ENCODE measurements at regions not wholly inside any gene's neighbourhood (a gene's known extent, or its start where the extent isn't known, plus 50 kb on each side); places are given as distances from the start of the nearest gene placed in this dataset.
"Not testable (repeated sequence)": the region's sequence is repeated elsewhere in the genome, so short reads cannot be mapped to it uniquely, and the experiment has no call there.

DNA sequence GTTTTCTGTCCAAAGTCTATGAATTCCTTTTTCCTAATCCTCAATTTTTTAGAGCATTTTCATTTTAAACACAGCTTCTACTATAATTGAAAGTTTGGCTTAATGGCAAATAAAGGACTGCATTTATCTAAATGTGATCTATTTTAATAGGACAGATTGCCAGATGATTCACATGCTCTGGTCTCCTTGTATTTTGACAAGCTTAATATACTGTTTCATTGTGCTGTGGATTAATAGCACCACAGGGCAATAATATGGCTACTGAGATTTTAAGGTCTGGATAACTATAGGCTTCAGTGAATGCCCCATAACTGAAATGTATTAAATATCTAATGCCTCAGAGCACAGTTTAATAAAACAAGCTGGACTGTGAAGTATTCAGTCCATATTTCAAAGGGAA, 1362.8 kb downstream of the XPNPEP1 start:
- DNase-seq (ENCODE audit: low read depth in 6 of 9, low spot score in 9 of 9) = no peak
- Histone ChIP-seq H3K4me1 (ENCODE audit: control insufficient read depth in 2 of 2, insufficient read depth in 2 of 2, low read length in 2 of 2) (no peaks in the 10 kb centered on the region), H3K9me3 (ENCODE audit: control insufficient read depth in 2 of 2, insufficient read depth in 1 of 2, low read length in 1 of 2) (no peaks in the 10 kb centered on the region), H3K27me3 (ENCODE audit: control insufficient read depth in 2 of 2, insufficient read depth in 1 of 2, low read length in 1 of 2) (no peaks in the 10 kb centered on the region), H3K4me3 (ENCODE audit: low read length in 2 of 2) (no peak overlapping the region), H3K27ac (ENCODE audit: low read depth in 1 of 2, low read length in 1 of 2) (no peak overlapping the region), H3K36me3 (ENCODE audit: control insufficient read depth in 2 of 2, insufficient read depth in 2 of 2, low read length in 1 of 2) (no peaks in the 10 kb centered on the region)

DNA sequence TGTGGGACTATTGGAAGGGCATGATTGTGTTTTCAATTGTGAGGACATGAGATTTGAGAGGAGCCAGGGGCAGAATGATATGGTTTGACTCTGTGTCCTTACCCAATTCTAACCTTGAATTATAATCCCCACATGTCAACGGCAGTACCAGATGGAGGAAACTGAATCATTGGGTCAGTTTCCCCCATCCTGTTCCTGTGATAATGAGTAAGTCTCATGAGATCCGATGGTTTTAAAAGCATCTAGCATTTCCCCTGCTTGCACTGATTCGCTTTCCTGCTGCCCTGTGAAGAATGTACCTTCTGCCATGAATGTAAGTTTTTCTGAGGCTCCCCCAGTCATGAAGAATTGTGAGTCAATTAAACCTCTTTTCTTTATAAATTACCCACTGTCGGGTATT, 1367.1 kb downstream of the XPNPEP1 start:
- no peaks in the 10 kb centered on the region for H3K4me1 ChIP-seq (ENCODE audit: control insufficient read depth in 2 of 2, insufficient read depth in 2 of 2, low read length in 2 of 2)
- no peak for DNase-seq (ENCODE audit: low read depth in 6 of 9, low spot score in 9 of 9)
- H3K4me3 ChIP-seq (ENCODE audit: low read length in 2 of 2) = no peak overlapping the region
- H3K27me3 ChIP-seq (ENCODE audit: control insufficient read depth in 2 of 2, insufficient read depth in 1 of 2, low read length in 1 of 2) = no peaks in the 10 kb centered on the region
- no peak overlapping the region for H3K27ac ChIP-seq (ENCODE audit: low read depth in 1 of 2, low read length in 1 of 2)
- no peaks in the 10 kb centered on the region for H3K36me3 ChIP-seq (ENCODE audit: control insufficient read depth in 2 of 2, insufficient read depth in 2 of 2, low read length in 1 of 2)
- WGBS = 70% methylated on average over 4 of the region's 4 CpGs
- no peaks in the 10 kb centered on the region for H3K9me3 ChIP-seq (ENCODE audit: control insufficient read depth in 2 of 2, insufficient read depth in 1 of 2, low read length in 1 of 2)

DNA sequence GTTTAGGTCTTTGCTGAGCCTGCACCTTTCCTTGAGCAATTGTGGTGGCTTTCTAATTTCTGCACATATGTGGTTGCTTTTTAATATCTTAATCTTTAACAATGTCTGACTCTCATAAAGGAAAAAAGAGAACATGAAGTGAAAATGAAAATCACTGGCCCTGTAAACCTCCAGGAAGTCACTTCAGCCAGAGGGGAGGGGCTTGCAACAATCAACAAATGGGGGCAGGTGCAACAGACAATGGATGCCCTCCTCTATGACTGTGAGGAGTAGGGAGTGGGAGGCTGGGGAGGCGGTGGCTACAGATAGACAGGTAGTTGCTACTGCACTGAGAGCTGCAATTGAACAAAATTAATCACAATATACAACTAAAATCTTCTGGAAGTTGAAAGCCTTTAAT, 1377.4 kb downstream of the XPNPEP1 start:
- 96% methylated on average over 1 of the region's 1 CpG for whole genome bisulfite sequencing
- H3K27ac ChIP-seq (ENCODE audit: low read depth in 1 of 2, low read length in 1 of 2) = no peak overlapping the region

DNA sequence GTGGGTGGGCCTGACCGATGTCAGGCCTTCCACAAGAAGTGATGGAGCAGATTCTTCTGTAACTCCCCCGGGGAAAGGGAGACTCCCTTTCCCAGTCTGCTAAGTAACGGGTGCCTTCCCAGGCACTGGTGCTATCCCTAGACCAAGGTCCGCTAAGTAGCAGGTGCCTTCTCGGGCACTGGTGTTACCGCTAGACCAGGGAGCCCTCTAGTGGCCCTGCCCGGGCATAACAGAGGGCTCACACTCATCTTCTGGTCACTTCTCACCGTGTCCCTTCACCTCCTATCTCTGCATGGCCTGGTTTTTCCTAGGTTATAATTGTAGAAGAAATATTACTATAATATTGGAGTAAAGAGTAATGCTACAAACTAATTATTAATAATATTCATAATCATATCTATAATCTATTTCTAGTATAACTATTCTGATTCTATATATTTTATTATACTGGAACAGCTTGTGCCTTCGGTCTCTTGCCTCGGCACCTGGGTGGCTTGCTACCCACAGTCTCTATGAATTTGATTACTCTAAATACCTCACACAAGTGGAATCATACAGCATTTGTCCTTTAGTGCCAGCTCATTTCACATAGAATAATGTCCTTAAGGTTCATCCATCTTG, 1378.7 kb downstream of the XPNPEP1 start:
- Histone ChIP-seq H3K36me3 (ENCODE audit: control insufficient read depth in 2 of 2, insufficient read depth in 2 of 2, low read length in 1 of 2) (no peaks in the 10 kb centered on the region), H3K4me3 (ENCODE audit: low read length in 2 of 2) (no peak overlapping the region), H3K27ac (ENCODE audit: low read depth in 1 of 2, low read length in 1 of 2) (no peak overlapping the region), H3K27me3 (ENCODE audit: control insufficient read depth in 2 of 2, insufficient read depth in 1 of 2, low read length in 1 of 2) (no peaks in the 10 kb centered on the region), H3K4me1 (ENCODE audit: control insufficient read depth in 2 of 2, insufficient read depth in 2 of 2, low read length in 2 of 2) (no peaks in the 10 kb centered on the region), H3K9me3 (ENCODE audit: control insufficient read depth in 2 of 2, insufficient read depth in 1 of 2, low read length in 1 of 2) (no peaks in the 10 kb centered on the region)
- DNase-seq (ENCODE audit: low read depth in 6 of 9, low spot score in 9 of 9) = peak in 7 of 9 donors; percentile 1 to 39 (median 22)
- WGBS = 35% methylated on average over 10 of the region's 10 CpGs

More for the DNA sequence above, 1377.4 kb downstream of the XPNPEP1 start:
- H3K27me3 ChIP-seq (ENCODE audit: control insufficient read depth in 2 of 2, insufficient read depth in 1 of 2, low read length in 1 of 2) = no peaks in the 10 kb centered on the region
- no peak for DNase-seq (ENCODE audit: low read depth in 6 of 9, low spot score in 9 of 9)
- H3K4me1 ChIP-seq (ENCODE audit: control insufficient read depth in 2 of 2, insufficient read depth in 2 of 2, low read length in 2 of 2) = no peaks in the 10 kb centered on the region
- H3K36me3 ChIP-seq (ENCODE audit: control insufficient read depth in 2 of 2, insufficient read depth in 2 of 2, low read length in 1 of 2) = no peaks in the 10 kb centered on the region
- H3K9me3 ChIP-seq (ENCODE audit: control insufficient read depth in 2 of 2, insufficient read depth in 1 of 2, low read length in 1 of 2) = no peaks in the 10 kb centered on the region
- no peak overlapping the region for H3K4me3 ChIP-seq (ENCODE audit: low read length in 2 of 2)

DNA sequence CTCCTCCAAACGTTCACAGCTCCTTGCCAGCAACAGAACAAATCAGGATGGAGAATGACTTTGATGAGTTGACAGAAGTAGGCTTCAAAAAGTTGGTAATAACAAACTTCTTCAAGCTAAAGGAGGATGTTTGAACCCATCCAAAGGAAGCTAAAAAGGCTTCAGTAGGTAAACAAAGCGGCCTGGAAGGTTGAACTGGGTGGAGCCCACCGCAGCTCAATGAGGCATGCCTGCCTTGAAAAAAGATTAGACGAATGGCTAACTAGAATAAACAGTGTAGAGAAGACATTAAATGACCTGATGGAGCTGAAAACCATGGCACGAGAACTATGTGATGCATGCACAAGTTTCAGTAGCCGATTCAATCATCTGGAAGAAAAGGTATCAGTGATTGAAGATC, 1369.0 kb upstream of the SORCS1 start:
- not testable (repeated sequence) for DNase-seq (ENCODE audit: low read depth in 6 of 9, low spot score in 9 of 9); H3K36me3 ChIP-seq (ENCODE audit: control insufficient read depth in 2 of 2, insufficient read depth in 2 of 2, low read length in 1 of 2)
- 93% methylated on average over 6 of the region's 6 CpGs for WGBS

DNA sequence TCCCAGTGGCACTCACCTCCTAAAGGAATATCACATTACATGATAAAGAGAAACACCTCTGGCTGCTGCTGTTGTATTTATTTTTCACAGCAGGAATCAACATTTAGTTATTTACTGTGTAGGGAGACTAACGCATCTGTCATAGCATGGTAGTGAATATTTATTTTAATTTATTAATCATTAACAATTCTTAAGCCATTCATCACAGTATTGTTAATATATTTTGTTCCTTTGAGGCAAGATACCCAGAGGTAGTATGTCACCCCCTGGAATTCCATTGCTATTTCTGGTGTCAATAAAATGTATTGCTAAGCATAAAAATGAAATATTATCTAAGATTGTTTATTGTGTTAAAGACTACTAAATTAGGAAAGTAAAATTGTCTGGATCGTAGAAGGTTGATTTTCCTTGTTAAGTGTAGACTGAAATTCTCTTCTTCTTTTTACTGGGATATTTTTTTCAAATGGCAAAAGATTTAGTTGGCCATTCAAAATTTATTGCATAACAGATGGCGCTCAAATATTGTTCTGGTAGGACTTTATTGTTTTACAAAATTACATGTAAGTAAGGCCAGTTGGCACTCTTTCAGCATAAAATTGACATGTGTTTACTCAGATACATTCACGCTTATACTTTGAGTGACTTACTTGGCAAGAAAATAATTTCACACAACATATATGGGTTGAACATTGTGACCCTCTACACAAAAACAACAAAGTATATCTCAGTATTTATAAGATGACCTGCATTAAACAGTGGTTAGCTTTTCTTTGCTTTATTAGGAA, 1358.7 kb upstream of the SORCS1 start:
- no peaks in the 10 kb centered on the region for H3K27me3 ChIP-seq (ENCODE audit: control insufficient read depth in 2 of 2, insufficient read depth in 1 of 2, low read length in 1 of 2)
- no peaks in the 10 kb centered on the region for H3K4me1 ChIP-seq (ENCODE audit: control insufficient read depth in 2 of 2, insufficient read depth in 2 of 2, low read length in 2 of 2)
- H3K27ac ChIP-seq (ENCODE audit: low read depth in 1 of 2, low read length in 1 of 2) = no peak overlapping the region
- no peaks in the 10 kb centered on the region for H3K36me3 ChIP-seq (ENCODE audit: control insufficient read depth in 2 of 2, insufficient read depth in 2 of 2, low read length in 1 of 2)
- H3K4me3 ChIP-seq (ENCODE audit: low read length in 2 of 2) = no peak overlapping the region
- H3K9me3 ChIP-seq (ENCODE audit: control insufficient read depth in 2 of 2, insufficient read depth in 1 of 2, low read length in 1 of 2) = peaks cover 0 to 3% of the 10 kb centered on the region in 2 donors
- WGBS = 95% methylated on average over 4 of the region's 4 CpGs
- no peak for DNase-seq (ENCODE audit: low read depth in 6 of 9, low spot score in 9 of 9)

More for the DNA sequence above, 1369.0 kb upstream of the SORCS1 start:
- not testable (repeated sequence) for H3K4me1 ChIP-seq (ENCODE audit: control insufficient read depth in 2 of 2, insufficient read depth in 2 of 2, low read length in 2 of 2); H3K9me3 ChIP-seq (ENCODE audit: control insufficient read depth in 2 of 2, insufficient read depth in 1 of 2, low read length in 1 of 2); H3K27ac ChIP-seq (ENCODE audit: low read depth in 1 of 2, low read length in 1 of 2); H3K27me3 ChIP-seq (ENCODE audit: control insufficient read depth in 2 of 2, insufficient read depth in 1 of 2, low read length in 1 of 2); H3K4me3 ChIP-seq (ENCODE audit: low read length in 2 of 2)

DNA sequence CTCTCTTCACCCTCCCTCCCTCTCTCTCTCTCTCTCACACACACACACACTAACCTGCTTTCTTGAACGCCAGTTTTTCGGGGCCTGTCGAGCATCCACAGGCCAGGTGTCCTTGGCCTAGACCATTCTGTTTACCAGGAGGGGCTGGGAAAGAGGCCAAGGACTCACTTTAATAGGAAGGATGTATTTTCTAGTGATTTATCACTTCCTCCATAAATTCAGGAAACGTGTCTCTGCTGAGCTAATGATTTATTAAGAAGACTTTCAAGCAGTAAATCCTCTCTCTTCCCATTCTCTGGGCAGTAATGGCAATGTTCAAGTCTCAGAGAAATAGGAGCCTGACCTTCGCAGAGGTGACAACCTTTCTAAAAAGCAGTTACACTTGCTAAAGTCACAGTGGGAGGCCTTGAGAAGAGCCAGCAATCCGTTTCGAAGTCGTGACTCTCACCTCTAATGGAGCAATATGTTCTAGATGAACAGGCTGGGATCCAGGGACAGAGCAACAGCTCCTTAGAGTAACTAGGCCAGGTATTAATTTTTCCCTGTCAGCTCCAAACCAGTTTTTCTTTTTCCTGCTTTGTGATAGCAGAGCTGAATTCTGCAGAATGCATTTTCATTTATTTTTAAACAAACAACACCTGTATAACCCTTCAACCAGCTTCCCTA, 1357.5 kb upstream of the SORCS1 start:
- H3K4me3 ChIP-seq (ENCODE audit: low read length in 2 of 2) = no peak overlapping the region
- H3K27me3 ChIP-seq (ENCODE audit: control insufficient read depth in 2 of 2, insufficient read depth in 1 of 2, low read length in 1 of 2) = no peaks in the 10 kb centered on the region
- H3K4me1 ChIP-seq (ENCODE audit: control insufficient read depth in 2 of 2, insufficient read depth in 2 of 2, low read length in 2 of 2) = no peaks in the 10 kb centered on the region
- H3K9me3 ChIP-seq (ENCODE audit: control insufficient read depth in 2 of 2, insufficient read depth in 1 of 2, low read length in 1 of 2) = peaks cover 0 to 3% of the 10 kb centered on the region in 2 donors
- no peak for DNase-seq (ENCODE audit: low read depth in 6 of 9, low spot score in 9 of 9)
- 48% methylated on average over 8 of the region's 8 CpGs for WGBS
- no peaks in the 10 kb centered on the region for H3K36me3 ChIP-seq (ENCODE audit: control insufficient read depth in 2 of 2, insufficient read depth in 2 of 2, low read length in 1 of 2)
- H3K27ac ChIP-seq (ENCODE audit: low read depth in 1 of 2, low read length in 1 of 2) = no peak overlapping the region

DNA sequence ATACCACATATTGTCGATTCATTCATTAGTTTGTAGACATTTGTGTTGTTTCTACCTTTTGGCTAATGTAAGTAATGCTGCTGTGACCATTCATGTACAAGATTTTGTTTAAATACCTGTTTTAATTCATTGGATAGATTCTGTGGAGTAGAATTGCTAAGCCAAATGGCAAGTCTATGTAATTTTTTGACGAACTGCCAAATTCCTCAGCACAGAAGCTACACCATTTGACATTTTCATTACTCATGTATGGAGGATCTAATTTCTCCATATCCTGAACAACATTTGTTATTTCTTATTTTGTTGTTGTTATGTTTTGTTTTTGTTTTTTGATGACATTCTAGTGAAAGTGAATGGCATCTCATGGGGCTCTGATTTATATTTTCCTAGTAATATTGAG, 1351.3 kb upstream of the SORCS1 start:
- H3K36me3 ChIP-seq (ENCODE audit: control insufficient read depth in 2 of 2, insufficient read depth in 2 of 2, low read length in 1 of 2) = no peaks in the 10 kb centered on the region
- H3K27me3 ChIP-seq (ENCODE audit: control insufficient read depth in 2 of 2, insufficient read depth in 1 of 2, low read length in 1 of 2) = no peaks in the 10 kb centered on the region
- WGBS = 91% methylated on average over 2 of the region's 2 CpGs
- H3K27ac ChIP-seq (ENCODE audit: low read depth in 1 of 2, low read length in 1 of 2) = no peak overlapping the region
- no peaks in the 10 kb centered on the region for H3K4me1 ChIP-seq (ENCODE audit: control insufficient read depth in 2 of 2, insufficient read depth in 2 of 2, low read length in 2 of 2)
- no peak for DNase-seq (ENCODE audit: low read depth in 6 of 9, low spot score in 9 of 9)
- no peak overlapping the region for H3K4me3 ChIP-seq (ENCODE audit: low read length in 2 of 2)
- peaks cover 0 to 3% of the 10 kb centered on the region in 2 donors for H3K9me3 ChIP-seq (ENCODE audit: control insufficient read depth in 2 of 2, insufficient read depth in 1 of 2, low read length in 1 of 2)

DNA sequence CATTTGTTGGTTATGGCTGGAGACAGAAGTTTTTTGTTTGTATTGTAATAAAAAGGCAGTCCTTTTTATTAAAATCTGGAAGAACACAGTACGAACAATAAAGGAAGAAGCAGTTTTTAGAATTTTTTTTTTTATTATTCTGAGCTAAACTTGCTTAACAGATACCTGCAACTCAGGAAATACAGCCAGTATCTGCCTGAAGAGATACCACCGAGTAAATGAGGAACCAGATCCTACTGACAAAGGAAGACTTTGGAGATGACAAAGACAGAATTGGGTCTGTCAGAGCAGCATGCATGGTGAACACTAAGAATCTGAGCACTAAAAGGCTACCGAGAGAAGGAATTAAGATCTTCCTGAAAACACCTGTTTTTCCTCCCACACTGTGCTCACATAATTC, 1335.9 kb upstream of the SORCS1 start:
- WGBS = 6% methylated on average over 3 of the region's 3 CpGs
- no peaks in the 10 kb centered on the region for H3K9me3 ChIP-seq (ENCODE audit: control insufficient read depth in 2 of 2, insufficient read depth in 1 of 2, low read length in 1 of 2)
- DNase-seq (ENCODE audit: low read depth in 6 of 9, low spot score in 9 of 9) = no peak
- H3K27me3 ChIP-seq (ENCODE audit: control insufficient read depth in 2 of 2, insufficient read depth in 1 of 2, low read length in 1 of 2) = no peaks in the 10 kb centered on the region
- H3K36me3 ChIP-seq (ENCODE audit: control insufficient read depth in 2 of 2, insufficient read depth in 2 of 2, low read length in 1 of 2) = no peaks in the 10 kb centered on the region
- no peak overlapping the region for H3K4me3 ChIP-seq (ENCODE audit: low read length in 2 of 2)
- no peak overlapping the region for H3K27ac ChIP-seq (ENCODE audit: low read depth in 1 of 2, low read length in 1 of 2)
- no peaks in the 10 kb centered on the region for H3K4me1 ChIP-seq (ENCODE audit: control insufficient read depth in 2 of 2, insufficient read depth in 2 of 2, low read length in 2 of 2)
